OCI-LY1 (cell line): ENCODE measurements at regions not wholly inside any gene's neighbourhood (a gene's known extent, or its start where the extent isn't known, plus 50 kb on each side); places are given as distances from the start of the nearest gene placed in this dataset.

Source experiments
- H2AFZ ChIP-seq: fragments of 200-600 bp; sonication (generic), shearing (Covaris generic); 2 replicates; pipeline ENCODE4 v1.6.0; 2014; ENCODE audit warnings: antibody characterized with exemption, mild to moderate bottlenecking, low read length
- H3F3A ChIP-seq: fragments of 200-600 bp; sonication (generic), shearing (Covaris generic); 2 replicates; pipeline ENCODE4 v1.6.0; 2014; ENCODE audit warnings: mild to moderate bottlenecking, antibody characterized with exemption, low read length, moderate library complexity; ENCODE audit not compliant: insufficient read depth
- H3K27ac ChIP-seq: fragments of 200-600 bp; sonication (generic); 2 replicates; pipeline ENCODE4 v1.5.1; 2014; ENCODE audit warnings: low read length, mixed run types, mild to moderate bottlenecking, low read depth; ENCODE audit not compliant: poor library complexity, severe bottlenecking
- H3K27me3 ChIP-seq: fragments of 200-600 bp; sonication (generic); 2 replicates; pipeline ENCODE4 v1.6.0; 2014; ENCODE audit warnings: antibody characterized with exemption, mild to moderate bottlenecking, low read length, moderate library complexity; ENCODE audit not compliant: insufficient read depth
- H3K36me3 ChIP-seq: fragments of 200-600 bp; sonication (generic); 2 replicates; pipeline ENCODE4 v1.6.1; 2014; ENCODE audit warnings: mild to moderate bottlenecking, antibody characterized with exemption, low read length, moderate library complexity, mixed read lengths; ENCODE audit not compliant: insufficient read depth
- H3K4me1 ChIP-seq: fragments of 200-600 bp; sonication (generic); 2 replicates; pipeline ENCODE4 v1.5.1; 2014; ENCODE audit warnings: mild to moderate bottlenecking, low read length, moderate library complexity; ENCODE audit not compliant: insufficient read depth, severe bottlenecking
- H3K4me2 ChIP-seq: fragments of 200-600 bp; sonication (generic), shearing (Covaris generic); 2 replicates; pipeline ENCODE4 v1.6.1; 2014; ENCODE audit warnings: low read length
- H3K4me3 ChIP-seq: fragments of 200-600 bp; sonication (generic); 2 replicates; pipeline ENCODE4 v1.5.1; 2014; ENCODE audit warnings: low read length, low read depth, mild to moderate bottlenecking, mixed read lengths; ENCODE audit not compliant: poor library complexity, severe bottlenecking
- H3K79me2 ChIP-seq: fragments of 200-600 bp; shearing (Covaris generic); 2 replicates; pipeline ENCODE4 v1.6.1; 2016; ENCODE audit warnings: mixed run types, low read length, mixed read lengths; ENCODE audit not compliant: insufficient read depth
- H3K9ac ChIP-seq: fragments of 200-600 bp; sonication (generic), shearing (Covaris generic); 2 replicates; pipeline ENCODE4 v1.6.1; 2014; ENCODE audit warnings: mild to moderate bottlenecking, low read length, mixed read lengths
- H3K9me2 ChIP-seq: fragments of 200-600 bp; sonication (generic), shearing (Covaris generic); 2 replicates; pipeline ENCODE4 v1.6.1; 2014; ENCODE audit warnings: low read depth, mild to moderate bottlenecking, low read length, mixed read lengths
- H3K9me3 ChIP-seq: fragments of 200-600 bp; shearing (Covaris generic); 2 replicates; pipeline ENCODE4 v1.6.1; 2014; ENCODE audit warnings: low read length, mixed read lengths
- H4K20me1 ChIP-seq: fragments of 200-600 bp; sonication (generic), shearing (Covaris generic); 2 replicates; pipeline ENCODE4 v1.6.0; 2016; ENCODE audit warnings: mild to moderate bottlenecking, low read length; ENCODE audit not compliant: insufficient read depth
- EZH2 ChIP-seq: fragments of 200-600 bp; sonication (generic), shearing (Covaris generic); IDR thresholded peaks from 2 replicates; pipeline ENCODE4 v1.8.0; 2017; ENCODE audit warnings: borderline replicate concordance, mixed run types, mild to moderate bottlenecking, antibody characterized with exemption, low read length, moderate library complexity, mixed read lengths
- TF ChIP-seq, protein P1 (sequence below): fragments of 200-600 bp; sonication (generic), shearing (Covaris generic); IDR thresholded peaks from 2 replicates; pipeline ENCODE4 v1.5.1; 2017; ENCODE audit warnings: mild to moderate bottlenecking, antibody characterized with exemption, low read length, moderate library complexity, mixed read lengths

DNA sequence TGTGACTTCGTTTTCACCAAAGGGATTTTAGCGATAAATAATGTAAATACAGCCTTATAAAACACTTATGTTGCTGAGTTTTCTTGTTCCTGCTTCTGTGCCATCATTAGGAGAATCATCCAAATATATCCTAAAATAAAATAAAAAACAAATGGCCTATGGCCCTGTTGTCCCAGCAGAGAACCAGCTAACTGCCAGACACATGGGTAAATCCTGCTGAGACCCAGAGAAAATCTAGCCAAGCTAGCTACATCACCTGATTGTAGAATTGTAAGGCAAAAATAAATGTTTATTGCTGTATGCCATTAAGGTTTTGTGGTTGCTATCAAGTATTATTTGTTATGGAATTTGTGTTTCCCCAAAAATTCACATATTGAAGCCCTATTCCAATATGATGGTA is 631.2 kb upstream of the SYNCRIP start:
- Histone ChIP-seq H3K79me2 (no peaks in the 10 kb centered on the region), H3K4me1 (no peaks in the 10 kb centered on the region), H3K27me3 (no peaks in the 10 kb centered on the region), H3K9ac (no peak overlapping the region), H3K9me2 (no peaks in the 10 kb centered on the region), H3K9me3 (no peaks in the 10 kb centered on the region), H3K36me3 (no peaks in the 10 kb centered on the region), H3K4me3 (no peak overlapping the region), H3K4me2 (no peak overlapping the region), H4K20me1 (no peaks in the 10 kb centered on the region), H3K27ac (no peak overlapping the region), H2AFZ (no peak overlapping the region), H3F3A (no peaks in the 10 kb centered on the region)
- TF ChIP-seq EZH2, result no peak
- TF ChIP-seq, protein P1, sequence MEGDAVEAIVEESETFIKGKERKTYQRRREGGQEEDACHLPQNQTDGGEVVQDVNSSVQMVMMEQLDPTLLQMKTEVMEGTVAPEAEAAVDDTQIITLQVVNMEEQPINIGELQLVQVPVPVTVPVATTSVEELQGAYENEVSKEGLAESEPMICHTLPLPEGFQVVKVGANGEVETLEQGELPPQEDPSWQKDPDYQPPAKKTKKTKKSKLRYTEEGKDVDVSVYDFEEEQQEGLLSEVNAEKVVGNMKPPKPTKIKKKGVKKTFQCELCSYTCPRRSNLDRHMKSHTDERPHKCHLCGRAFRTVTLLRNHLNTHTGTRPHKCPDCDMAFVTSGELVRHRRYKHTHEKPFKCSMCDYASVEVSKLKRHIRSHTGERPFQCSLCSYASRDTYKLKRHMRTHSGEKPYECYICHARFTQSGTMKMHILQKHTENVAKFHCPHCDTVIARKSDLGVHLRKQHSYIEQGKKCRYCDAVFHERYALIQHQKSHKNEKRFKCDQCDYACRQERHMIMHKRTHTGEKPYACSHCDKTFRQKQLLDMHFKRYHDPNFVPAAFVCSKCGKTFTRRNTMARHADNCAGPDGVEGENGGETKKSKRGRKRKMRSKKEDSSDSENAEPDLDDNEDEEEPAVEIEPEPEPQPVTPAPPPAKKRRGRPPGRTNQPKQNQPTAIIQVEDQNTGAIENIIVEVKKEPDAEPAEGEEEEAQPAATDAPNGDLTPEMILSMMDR, result no peak

DNA sequence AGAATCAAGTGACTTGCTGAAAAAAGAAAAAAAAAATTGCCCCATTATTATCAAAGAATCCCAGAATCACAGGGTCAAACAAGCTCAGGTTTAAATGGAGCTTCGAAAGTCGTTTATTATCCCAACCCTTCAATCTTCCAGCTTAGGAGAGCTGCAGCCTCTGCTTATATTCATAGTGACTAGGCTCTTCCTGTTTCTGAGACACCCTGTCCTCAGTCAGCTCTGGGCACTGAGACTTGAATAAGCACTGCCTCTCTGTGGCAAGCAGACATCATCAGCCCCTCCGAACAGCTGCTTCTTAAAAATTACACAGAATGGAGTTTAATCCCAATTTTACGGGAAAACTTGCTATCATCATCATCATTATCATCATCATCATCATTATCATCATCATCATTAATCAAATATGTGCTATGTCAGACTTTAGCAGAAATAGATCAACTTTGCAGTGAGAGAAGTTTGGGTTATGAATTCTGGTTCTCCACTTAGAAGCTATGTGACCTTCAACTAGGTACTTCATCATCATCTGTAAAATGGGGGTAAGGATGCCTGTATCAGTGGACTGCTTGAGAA is 614.0 kb upstream of the SYNCRIP start:
- H3K9me2 ChIP-seq, result no peaks in the 10 kb centered on the region
- H3K27me3 ChIP-seq, result no peaks in the 10 kb centered on the region
- no peak overlapping the region for H3K4me3 ChIP-seq
- H3K4me2 ChIP-seq, result no peak overlapping the region
- H3K36me3 ChIP-seq, result no peaks in the 10 kb centered on the region
- no peak overlapping the region for H2AFZ ChIP-seq
- H3K4me1 ChIP-seq, result no peaks in the 10 kb centered on the region
- TF ChIP-seq, protein P1, result no peak
- no peak for TF ChIP-seq EZH2
- H3K79me2 ChIP-seq, result no peaks in the 10 kb centered on the region
- H3K9me3 ChIP-seq, result no peaks in the 10 kb centered on the region
- H3F3A ChIP-seq, result no peaks in the 10 kb centered on the region
- H3K27ac ChIP-seq, result no peak overlapping the region
- H4K20me1 ChIP-seq, result no peaks in the 10 kb centered on the region
- H3K9ac ChIP-seq, result no peak overlapping the region

- H3K4me3 ChIP-seq, result no peak overlapping the region
- H3K4me1 ChIP-seq, result no peaks in the 10 kb centered on the region
- no peak overlapping the region for H3K4me2 ChIP-seq
- no peak overlapping the region for H2AFZ ChIP-seq
- no peak overlapping the region for H3K27ac ChIP-seq
- no peaks in the 10 kb centered on the region for H4K20me1 ChIP-seq
- H3K9ac ChIP-seq, result no peak overlapping the region
- H3K36me3 ChIP-seq, result no peaks in the 10 kb centered on the region
- no peaks in the 10 kb centered on the region for H3F3A ChIP-seq
- H3K9me3 ChIP-seq, result no peaks in the 10 kb centered on the region
- no peaks in the 10 kb centered on the region for H3K9me2 ChIP-seq
- H3K27me3 ChIP-seq, result no peaks in the 10 kb centered on the region
- H3K79me2 ChIP-seq, result no peaks in the 10 kb centered on the region
- no peak for TF ChIP-seq EZH2
- TF ChIP-seq, protein P1, result no peak
Measured at GRCh38 chr6:86255973-86256372, 613.3 kb upstream of the SYNCRIP start.
